ENCODE measurements at regions not wholly inside any gene's neighbourhood (a gene's known extent, or its start where the extent isn't known, plus 50 kb on each side); places are given as distances from the start of the nearest gene placed in this dataset.
"Not testable (repeated sequence)": the region's sequence is repeated elsewhere in the genome, so short reads cannot be mapped to it uniquely, and the experiment has no call there.

- no peak overlapping the region for H3K27ac ChIP-seq
- DNase-seq (ENCODE audit: low read depth, low spot score), result no peak
Measured at GRCh38 chr5:106047341-106047740, 1623.4 kb downstream of the EFNA5 start.

GRCh38 chr5:106032069-106032468 is 1638.7 kb downstream of the EFNA5 start:
- not testable (repeated sequence) for H3K27ac ChIP-seq; DNase-seq (ENCODE audit: low read depth, low spot score)

GRCh38 chr5:106028314-106028713 is 1642.4 kb downstream of the EFNA5 start:
- H3K27ac ChIP-seq, result no peak overlapping the region
- no peak for DNase-seq (ENCODE audit: low read depth, low spot score)

- DNase-seq (ENCODE audit: low read depth, low spot score), result no peak
Measured at GRCh38 chr5:106020894-106021293, 1649.8 kb downstream of the EFNA5 start.

GRCh38 chr5:106019261-106019660 is 1651.5 kb downstream of the EFNA5 start:
- H3K27ac ChIP-seq, result no peak overlapping the region
- DNase-seq (ENCODE audit: low read depth, low spot score), result no peak

More at GRCh38 chr5:106020894-106021293, 1649.8 kb downstream of the EFNA5 start:
- no peak overlapping the region for H3K27ac ChIP-seq

GRCh38 chr5:106017243-106017857 is 1653.4 kb downstream of the EFNA5 start:
- no peak for DNase-seq (ENCODE audit: low read depth, low spot score)

GRCh38 chr5:106014262-106014661 is 1656.5 kb downstream of the EFNA5 start:
- no peak for DNase-seq (ENCODE audit: low read depth, low spot score)

More at GRCh38 chr5:106017243-106017857, 1653.4 kb downstream of the EFNA5 start:
- H3K27ac ChIP-seq, result no peak overlapping the region

GRCh38 chr5:106006242-106006641 is 1664.5 kb downstream of the EFNA5 start:
- no peak overlapping the region for H3K27ac ChIP-seq
- no peak for DNase-seq (ENCODE audit: low read depth, low spot score)

More at GRCh38 chr5:106014262-106014661, 1656.5 kb downstream of the EFNA5 start:
- no peak overlapping the region for H3K27ac ChIP-seq

- peak overlapping the region; percentile 16 for H3K27ac ChIP-seq
- DNase-seq (ENCODE audit: low read depth, low spot score), result not testable (repeated sequence)
Measured at GRCh38 chr5:105998991-105999390, 1671.7 kb downstream of the EFNA5 start.

GRCh38 chr5:105993027-105993426 is 1677.7 kb downstream of the EFNA5 start:
- no peak for DNase-seq (ENCODE audit: low read depth, low spot score)

GRCh38 chr5:105982526-105982925 is 1688.2 kb downstream of the EFNA5 start:
- no peak overlapping the region for H3K27ac ChIP-seq
- no peak for DNase-seq (ENCODE audit: low read depth, low spot score)

More at GRCh38 chr5:105993027-105993426, 1677.7 kb downstream of the EFNA5 start:
- H3K27ac ChIP-seq, result no peak overlapping the region

- DNase-seq (ENCODE audit: low read depth, low spot score), result no peak
- H3K27ac ChIP-seq, result no peak overlapping the region
Measured at GRCh38 chr5:105978011-105978410, 1692.7 kb downstream of the EFNA5 start.

- no peak for DNase-seq (ENCODE audit: low read depth, low spot score)
- no peak overlapping the region for H3K27ac ChIP-seq
Measured at GRCh38 chr5:105977163-105977562, 1693.6 kb downstream of the EFNA5 start.

- DNase-seq (ENCODE audit: low read depth, low spot score), result no peak
- H3K27ac ChIP-seq, result no peak overlapping the region
Measured at GRCh38 chr5:105970919-105971318, 1699.8 kb downstream of the EFNA5 start.

- no peak for DNase-seq (ENCODE audit: low read depth, low spot score)
- H3K27ac ChIP-seq, result no peak overlapping the region
Measured at GRCh38 chr5:105968981-105969380, 1701.8 kb downstream of the EFNA5 start.

- DNase-seq (ENCODE audit: low read depth, low spot score), result no peak
- H3K27ac ChIP-seq, result no peak overlapping the region
Measured at GRCh38 chr5:105963696-105964255, 1707.0 kb downstream of the EFNA5 start.

GRCh38 chr5:105961572-105961971 is 1709.2 kb downstream of the EFNA5 start:
- H3K27ac ChIP-seq, result no peak overlapping the region
- no peak for DNase-seq (ENCODE audit: low read depth, low spot score)

GRCh38 chr5:105956456-105957196 is 1714.1 kb downstream of the EFNA5 start:
- DNase-seq (ENCODE audit: low read depth, low spot score), result no peak
- H3K27ac ChIP-seq, result no peak overlapping the region

- no peak overlapping the region for H3K27ac ChIP-seq
- DNase-seq (ENCODE audit: low read depth, low spot score), result no peak
Measured at GRCh38 chr5:105954341-105954740, 1716.4 kb downstream of the EFNA5 start.

GRCh38 chr5:105953616-105954015 is 1717.1 kb downstream of the EFNA5 start:
- H3K27ac ChIP-seq, result no peak overlapping the region
- DNase-seq (ENCODE audit: low read depth, low spot score), result no peak

GRCh38 chr5:105952875-105953274 is 1717.9 kb downstream of the EFNA5 start:
- H3K27ac ChIP-seq, result no peak overlapping the region
- DNase-seq (ENCODE audit: low read depth, low spot score), result no peak
